NB4 (cell line): ENCODE measurements at regions not wholly inside any gene's neighbourhood (a gene's known extent, or its start where the extent isn't known, plus 50 kb on each side); places are given as distances from the start of the nearest gene placed in this dataset.

Experiments
- CTCF ChIP-seq: IDR thresholded peaks from one replicate; pipeline ENCODE4 v1.5.1; 2012; ENCODE audit warnings: low read depth, low read length
- POLR2A ChIP-seq: IDR thresholded peaks from 2 replicates; pipeline ENCODE4 v1.6.1; 2011; ENCODE audit warnings: mild to moderate bottlenecking; ENCODE audit not compliant: insufficient read length; ENCODE audit errors: extremely low read depth

GRCh38 chr11:95554911-95555310 lies 234.7 kb downstream of the FAM76B start:
- no peak for TF ChIP-seq POLR2A
- no peak for TF ChIP-seq CTCF
